ENCODE measurements at regions not wholly inside any gene's neighbourhood (a gene's known extent, or its start where the extent isn't known, plus 50 kb on each side); places are given as distances from the start of the nearest gene placed in this dataset.
"Not testable (repeated sequence)": the region's sequence is repeated elsewhere in the genome, so short reads cannot be mapped to it uniquely, and the experiment has no call there.

DNA sequence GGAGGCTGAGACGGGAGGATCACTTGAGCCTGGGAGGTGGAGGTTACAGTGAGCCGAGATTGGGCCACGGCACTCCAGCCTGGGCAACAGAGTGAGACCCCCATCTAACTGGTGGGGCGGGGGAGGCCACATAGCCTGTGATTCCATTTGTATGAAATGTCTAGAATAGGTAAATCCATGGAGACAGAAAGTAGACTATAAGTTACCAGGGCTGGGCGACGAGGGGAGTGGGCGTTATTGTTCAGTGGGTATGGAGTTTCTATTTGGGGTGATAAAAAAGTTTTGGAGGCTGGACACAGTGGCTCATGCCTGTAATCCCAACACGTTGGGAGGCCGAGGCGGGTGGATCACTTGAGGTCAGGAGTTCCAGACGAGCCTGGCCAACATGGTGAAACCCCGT lies 97.8 kb downstream of the CRLF3 start:
- POLR2A ChIA-PET = interaction anchor here (0.6 kb wide), 1 partner anchor 98 kb away, joined by 3 read pairs; the partner anchor contains the start of gene CRLF3
- H4K20me1 ChIP-seq (ENCODE audit: insufficient read depth, low read length); H3K4me3 ChIP-seq (ENCODE audit: low read depth, low read length, poor library complexity, severe bottlenecking); H3K4me2 ChIP-seq (ENCODE audit: low read length); BruUV-seq (replicated peaks); H3K9me3 ChIP-seq (ENCODE audit: low read length); DNase-seq (ENCODE audit: low spot score); intact Hi-C loops (cut with micrococcal nuclease; ENCODE audit: unreplicated experiment); H2AFZ ChIP-seq (ENCODE audit: low read length); H3K9me2 ChIP-seq (ENCODE audit: insufficient read depth, low read length); H3K27ac ChIP-seq (ENCODE audit: low read depth, low read length, poor library complexity, severe bottlenecking); CTCF ChIA-PET (ENCODE audit: unreplicated experiment); H3K36me3 ChIP-seq (ENCODE audit: insufficient read depth, low read length): not testable (repeated sequence)
- Histone ChIP-seq H3K79me2 (ENCODE audit: insufficient read depth, low read depth, low read length) (peaks cover 45% of the 10 kb centered on the region), H3K4me1 (ENCODE audit: insufficient read depth, low read length, poor library complexity, severe bottlenecking) (peaks cover 36% of the 10 kb centered on the region)

DNA sequence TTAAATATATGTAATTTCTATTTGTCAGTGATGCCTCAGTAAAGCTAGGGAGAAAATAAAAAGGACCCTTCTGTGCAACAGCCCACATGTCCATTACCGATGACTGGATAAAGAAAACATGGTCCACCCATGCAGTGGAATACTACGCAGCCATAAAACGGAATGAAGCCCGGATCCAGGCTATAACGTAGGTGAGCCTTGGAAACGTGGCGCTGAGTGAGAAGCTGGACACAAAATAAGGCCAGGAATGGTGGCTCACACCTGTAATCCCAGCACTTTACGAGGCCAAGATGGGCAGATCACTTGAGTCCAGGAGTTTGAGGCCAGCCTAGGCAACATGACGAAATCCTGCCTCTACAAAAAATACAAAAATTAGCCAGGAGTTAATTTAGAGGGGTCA lies 98.2 kb downstream of the CRLF3 start:
- BruUV-seq (replicated peaks); H3K4me3 ChIP-seq (ENCODE audit: low read depth, low read length, poor library complexity, severe bottlenecking); H4K20me1 ChIP-seq (ENCODE audit: insufficient read depth, low read length); H3K9me3 ChIP-seq (ENCODE audit: low read length); intact Hi-C loops (cut with micrococcal nuclease; ENCODE audit: unreplicated experiment); H3K27ac ChIP-seq (ENCODE audit: low read depth, low read length, poor library complexity, severe bottlenecking); DNase-seq (ENCODE audit: low spot score); H3K4me2 ChIP-seq (ENCODE audit: low read length); H3K9me2 ChIP-seq (ENCODE audit: insufficient read depth, low read length); H2AFZ ChIP-seq (ENCODE audit: low read length); CTCF ChIA-PET (ENCODE audit: unreplicated experiment); H3K36me3 ChIP-seq (ENCODE audit: insufficient read depth, low read length): not testable (repeated sequence)
- H3K4me1 ChIP-seq (ENCODE audit: insufficient read depth, low read length, poor library complexity, severe bottlenecking) = peaks cover 36% of the 10 kb centered on the region
- peaks cover 47% of the 10 kb centered on the region for H3K79me2 ChIP-seq (ENCODE audit: insufficient read depth, low read depth, low read length)
- POLR2A ChIA-PET = interaction anchor here (0.6 kb wide), 1 partner anchor 98 kb away, joined by 3 read pairs; the partner anchor contains the start of gene CRLF3

DNA sequence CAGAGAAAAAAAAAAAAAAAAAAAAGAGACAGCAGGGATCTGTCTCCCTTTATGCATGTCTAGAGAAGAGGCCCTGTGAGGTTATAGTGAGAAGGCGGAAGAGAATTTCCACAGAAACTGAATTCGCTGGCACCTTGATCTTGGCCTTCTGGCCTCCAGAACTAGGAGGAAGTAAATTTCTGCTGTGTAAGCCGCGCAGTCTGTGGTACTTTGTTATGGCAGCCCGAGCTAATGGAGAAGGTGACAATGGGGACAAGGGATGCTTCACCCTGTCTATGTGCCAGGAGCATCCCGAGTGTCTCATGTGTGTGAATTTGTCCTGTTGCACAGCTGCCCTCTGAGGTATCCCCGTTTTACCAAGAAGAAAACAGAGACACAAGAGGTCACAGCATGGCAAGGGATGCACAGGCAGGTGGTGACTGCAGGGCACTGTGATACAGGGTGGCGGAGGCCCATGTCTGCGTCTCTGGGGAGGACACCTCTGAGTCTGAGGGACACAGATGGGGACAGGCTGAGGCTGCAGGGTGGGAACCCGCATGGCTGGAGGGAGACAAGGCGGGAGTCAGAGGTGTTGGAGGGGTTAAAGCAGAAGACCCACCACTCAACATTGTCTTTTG lies 100.3 kb downstream of the CRLF3 start:
- intact Hi-C loops (cut with micrococcal nuclease; ENCODE audit: unreplicated experiment); H3K27ac ChIP-seq (ENCODE audit: low read depth, low read length, poor library complexity, severe bottlenecking); H3K4me3 ChIP-seq (ENCODE audit: low read depth, low read length, poor library complexity, severe bottlenecking); H3K9me3 ChIP-seq (ENCODE audit: low read length); BruUV-seq (replicated peaks); H2AFZ ChIP-seq (ENCODE audit: low read length); H4K20me1 ChIP-seq (ENCODE audit: insufficient read depth, low read length); DNase-seq (ENCODE audit: low spot score); POLR2A ChIA-PET; H3K9me2 ChIP-seq (ENCODE audit: insufficient read depth, low read length); CTCF ChIA-PET (ENCODE audit: unreplicated experiment); H3K4me2 ChIP-seq (ENCODE audit: low read length): not testable (repeated sequence)
- Histone ChIP-seq H3K79me2 (ENCODE audit: insufficient read depth, low read depth, low read length) (peaks cover 50% of the 10 kb centered on the region), H3K36me3 (ENCODE audit: insufficient read depth, low read length) (peaks cover 11% of the 10 kb centered on the region; the same call in 1 of the 2 replicates), H3K4me1 (ENCODE audit: insufficient read depth, low read length, poor library complexity, severe bottlenecking) (peaks cover 17% of the 10 kb centered on the region)

DNA sequence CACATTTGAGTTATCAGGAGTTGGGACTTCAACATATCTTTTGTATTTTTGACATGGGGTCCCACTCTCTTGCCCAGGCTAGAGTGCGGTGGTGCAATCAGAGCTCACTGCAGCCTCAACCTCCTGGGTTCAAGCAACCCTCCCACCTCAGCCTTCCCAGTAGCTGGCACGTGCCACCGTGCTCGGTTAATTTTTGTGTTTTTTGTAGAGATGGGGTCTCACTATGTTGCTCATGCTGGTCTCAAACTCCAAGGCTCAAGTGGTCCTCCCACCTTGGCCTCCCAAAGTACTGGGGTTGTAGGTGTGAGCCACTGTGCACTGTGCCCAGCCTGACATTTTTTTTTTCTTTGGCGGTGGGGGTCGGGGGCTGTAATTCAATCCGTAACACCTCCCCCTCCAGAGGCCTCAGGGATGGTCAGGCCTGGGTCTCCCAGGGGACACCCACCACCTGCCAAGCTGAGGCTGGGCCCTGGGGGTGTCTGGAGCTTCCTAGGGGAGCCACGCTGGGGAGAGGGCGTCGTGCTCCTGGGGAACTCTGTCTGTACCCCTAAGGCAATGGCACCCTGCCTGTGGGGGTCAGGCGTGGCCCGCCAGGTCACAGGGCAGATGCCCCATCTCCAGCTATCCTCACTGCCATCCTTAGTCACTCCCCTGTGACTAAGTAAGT lies 102.2 kb downstream of the CRLF3 start:
- BruUV-seq (replicated peaks); H3K9me2 ChIP-seq (ENCODE audit: insufficient read depth, low read length); H4K20me1 ChIP-seq (ENCODE audit: insufficient read depth, low read length); H3K27ac ChIP-seq (ENCODE audit: low read depth, low read length, poor library complexity, severe bottlenecking); H3K9me3 ChIP-seq (ENCODE audit: low read length); intact Hi-C loops (cut with micrococcal nuclease; ENCODE audit: unreplicated experiment); H3K4me3 ChIP-seq (ENCODE audit: low read depth, low read length, poor library complexity, severe bottlenecking); CTCF ChIA-PET (ENCODE audit: unreplicated experiment); POLR2A ChIA-PET; DNase-seq (ENCODE audit: low spot score); H3K4me1 ChIP-seq (ENCODE audit: insufficient read depth, low read length, poor library complexity, severe bottlenecking); H2AFZ ChIP-seq (ENCODE audit: low read length); H3K4me2 ChIP-seq (ENCODE audit: low read length): not testable (repeated sequence)
- peaks cover 16% of the 10 kb centered on the region; the same call in 1 of the 2 replicates for H3K36me3 ChIP-seq (ENCODE audit: insufficient read depth, low read length)
- H3K79me2 ChIP-seq (ENCODE audit: insufficient read depth, low read depth, low read length) = peaks cover 59% of the 10 kb centered on the region

DNA sequence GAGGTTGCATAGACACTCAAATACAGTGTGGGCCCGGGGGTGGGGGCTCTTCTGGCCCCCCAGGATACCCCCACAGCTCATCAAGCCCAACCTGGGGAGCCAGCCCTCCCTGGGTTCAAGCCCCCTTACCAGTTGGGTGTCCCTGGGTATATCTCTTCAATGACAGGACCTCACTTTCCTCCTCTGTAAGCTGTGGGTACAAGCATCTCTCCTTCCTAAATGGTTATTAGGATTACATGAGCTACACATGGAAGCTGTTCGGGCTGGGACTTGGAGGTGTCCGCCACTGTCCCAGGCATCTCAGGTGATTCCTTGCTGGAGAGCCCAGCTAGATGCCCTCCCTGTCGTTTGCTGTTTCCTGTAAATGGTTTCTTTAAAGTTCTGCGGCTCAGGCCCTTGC lies 103.5 kb downstream of the CRLF3 start:
- intact Hi-C loops (cut with micrococcal nuclease; ENCODE audit: unreplicated experiment); H3K4me2 ChIP-seq (ENCODE audit: low read length): not testable (repeated sequence)
- BruUV-seq (replicated peaks) = TSS peak; percentile 37

More for the DNA sequence above, 103.5 kb downstream of the CRLF3 start:
- H3K79me2 ChIP-seq (ENCODE audit: insufficient read depth, low read depth, low read length) = peaks cover 67% of the 10 kb centered on the region
- H3K27ac ChIP-seq (ENCODE audit: low read depth, low read length, poor library complexity, severe bottlenecking); H3K4me1 ChIP-seq (ENCODE audit: insufficient read depth, low read length, poor library complexity, severe bottlenecking); H3K9me2 ChIP-seq (ENCODE audit: insufficient read depth, low read length); H3K4me3 ChIP-seq (ENCODE audit: low read depth, low read length, poor library complexity, severe bottlenecking); DNase-seq (ENCODE audit: low spot score); H3K9me3 ChIP-seq (ENCODE audit: low read length); H2AFZ ChIP-seq (ENCODE audit: low read length); CTCF ChIA-PET (ENCODE audit: unreplicated experiment); H4K20me1 ChIP-seq (ENCODE audit: insufficient read depth, low read length); POLR2A ChIA-PET: not testable (repeated sequence)
- peaks cover 19% of the 10 kb centered on the region; the same call in 1 of the 2 replicates for H3K36me3 ChIP-seq (ENCODE audit: insufficient read depth, low read length)
